HG03280 (cell line): ENCODE measurements at regions not wholly inside any gene's neighbourhood (a gene's known extent, or its start where the extent isn't known, plus 50 kb on each side); places are given as distances from the start of the nearest gene placed in this dataset.

Experiments
- ATAC-seq: cut with Tn5 transposase; IDR thresholded peaks from one replicate; pipeline ENCODE4 v1.9.1; 2021; ENCODE audit warnings: mild to moderate bottlenecking, moderate library complexity; ENCODE audit not compliant: unreplicated experiment

GRCh38 chr2:14684516-14684915 lies 52.0 kb downstream of the LRATD1 start:
- no peak for ATAC-seq

GRCh38 chr2:14690926-14691325 lies 58.4 kb downstream of the LRATD1 start:
- no peak for ATAC-seq

GRCh38 chr2:14693874-14694273 lies 61.4 kb downstream of the LRATD1 start:
- no peak for ATAC-seq

GRCh38 chr2:14700753-14701152 lies 68.2 kb downstream of the LRATD1 start:
- no peak for ATAC-seq

GRCh38 chr2:14702258-14702657 lies 69.7 kb downstream of the LRATD1 start:
- no peak for ATAC-seq

- ATAC-seq, result no peak
These were observed 73.7 kb downstream of the LRATD1 start for GRCh38 chr2:14706201-14706600.

GRCh38 chr2:14712111-14712510 lies 79.6 kb downstream of the LRATD1 start:
- no peak for ATAC-seq

GRCh38 chr2:14713248-14713647 lies 80.7 kb downstream of the LRATD1 start:
- no peak for ATAC-seq

GRCh38 chr2:14715600-14715999 lies 83.1 kb downstream of the LRATD1 start:
- no peak for ATAC-seq

- no peak for ATAC-seq
These were observed 83.8 kb downstream of the LRATD1 start for GRCh38 chr2:14716319-14716718.

- ATAC-seq, result no peak
These were observed 84.6 kb downstream of the LRATD1 start for GRCh38 chr2:14717131-14717530.

GRCh38 chr2:14720319-14720718 lies 87.8 kb downstream of the LRATD1 start:
- no peak for ATAC-seq

GRCh38 chr2:14720739-14721138 lies 88.2 kb downstream of the LRATD1 start:
- ATAC-seq, result no peak

GRCh38 chr2:14722904-14723570 lies 90.5 kb downstream of the LRATD1 start:
- ATAC-seq, result no peak

- ATAC-seq, result no peak
These were observed 91.2 kb downstream of the LRATD1 start for GRCh38 chr2:14723684-14724083.

- ATAC-seq, result no peak
These were observed 103.2 kb downstream of the LRATD1 start for GRCh38 chr2:14735696-14736095.

- no peak for ATAC-seq
These were observed 104.7 kb downstream of the LRATD1 start for GRCh38 chr2:14737201-14737600.

- ATAC-seq, result no peak
These were observed 111.3 kb downstream of the LRATD1 start for GRCh38 chr2:14743861-14744260.

- no peak for ATAC-seq
These were observed 113.0 kb downstream of the LRATD1 start for GRCh38 chr2:14745288-14746076.

- ATAC-seq, result no peak
These were observed 113.6 kb downstream of the LRATD1 start for GRCh38 chr2:14746133-14746532.

GRCh38 chr2:14747447-14747846 lies 114.9 kb downstream of the LRATD1 start:
- ATAC-seq, result no peak

GRCh38 chr2:14749884-14750283 lies 117.4 kb downstream of the LRATD1 start:
- no peak for ATAC-seq
